SK-N-SH treated with all-trans-retinoic acid at 6 μM for 48 hours (cell line): ENCODE measurements at regions not wholly inside any gene's neighbourhood (a gene's known extent, or its start where the extent isn't known, plus 50 kb on each side); places are given as distances from the start of the nearest gene placed in this dataset.

Source experiments
- ATAC-seq: fragments of 200-7000 bp; cut with Tn5 transposase; 3 replicates; pipeline ENCODE4 v1.9.1; 2020; ENCODE audit warnings: mild to moderate bottlenecking, moderate library complexity
- ARNTL ChIP-seq: fragments of 450-650 bp; formaldehyde crosslinking; IDR thresholded peaks from 2 replicates; pipeline ENCODE4 v1.5.0; 2020; ENCODE audit warnings: low read depth, mild to moderate bottlenecking, moderate library complexity, borderline replicate concordance
- CREB5 ChIP-seq: fragments of 250-450 bp; sonication (Bioruptor Pico); IDR thresholded peaks from 2 replicates; pipeline ENCODE4 v1.5.1; 2020; ENCODE audit warnings: low read depth, mild to moderate bottlenecking, moderate library complexity
- CSRNP3 ChIP-seq: fragments of 250-450 bp; sonication (Bioruptor Pico); IDR thresholded peaks from 2 replicates; pipeline ENCODE4 v1.5.1; 2021; ENCODE audit warnings: mild to moderate bottlenecking, moderate library complexity
- ESRRG ChIP-seq: fragments of 250-450 bp; sonication (Bioruptor Pico); IDR thresholded peaks from 2 replicates; pipeline ENCODE4 v1.6.1; 2021; ENCODE audit warnings: mild to moderate bottlenecking
- OSR1 ChIP-seq: fragments of 250-450 bp; sonication (Bioruptor Pico); IDR thresholded peaks from 2 replicates; pipeline ENCODE4 v1.8.0; 2022; ENCODE audit warnings: moderate library complexity, mild to moderate bottlenecking, inconsistent platforms
- PATZ1 ChIP-seq: fragments of 250-450 bp; sonication (Bioruptor Pico); IDR thresholded peaks from 2 replicates; pipeline ENCODE4 v1.8.0; 2020; ENCODE audit warnings: mild to moderate bottlenecking, moderate library complexity, borderline replicate concordance
- POU6F1 ChIP-seq: fragments of 250-450 bp; sonication (Bioruptor Pico); IDR thresholded peaks from 2 replicates; pipeline ENCODE4 v1.8.0; 2021; ENCODE audit warnings: low read depth, mild to moderate bottlenecking, moderate library complexity, borderline replicate concordance
- PPARA ChIP-seq: fragments of 250-450 bp; sonication (Bioruptor Pico); IDR thresholded peaks from 2 replicates; pipeline ENCODE4 v1.5.0; 2020; ENCODE audit warnings: mild to moderate bottlenecking, borderline replicate concordance
- RARB ChIP-seq: fragments of 250-450 bp; sonication (Bioruptor Pico); IDR thresholded peaks from 2 replicates; pipeline ENCODE4 v1.8.0; 2021; ENCODE audit warnings: mild to moderate bottlenecking, moderate library complexity
- SNAI2 ChIP-seq: fragments of 250-450 bp; sonication (Bioruptor Pico); IDR thresholded peaks from 2 replicates; pipeline ENCODE4 v1.5.0; 2020; ENCODE audit warnings: mild to moderate bottlenecking, moderate library complexity
- TCF4 ChIP-seq: fragments of 250-450 bp; sonication (Bioruptor Pico); IDR thresholded peaks from 2 replicates; pipeline ENCODE4 v1.8.0; 2021; ENCODE audit warnings: mild to moderate bottlenecking, moderate library complexity, borderline replicate concordance
- TOX ChIP-seq: fragments of 250-450 bp; sonication (Bioruptor Pico); IDR thresholded peaks from 2 replicates; pipeline ENCODE4 v1.8.0; 2021; ENCODE audit warnings: mild to moderate bottlenecking, moderate library complexity, borderline replicate concordance
- TSHZ2 ChIP-seq: fragments of 250-450 bp; sonication (Bioruptor Pico); IDR thresholded peaks from 2 replicates; pipeline ENCODE4 v1.5.0; 2020; ENCODE audit warnings: mild to moderate bottlenecking, moderate library complexity
- ZC3H10 ChIP-seq: fragments of 250-450 bp; sonication (Bioruptor Pico); IDR thresholded peaks from 2 replicates; pipeline ENCODE4 v1.5.1; 2021; ENCODE audit warnings: mild to moderate bottlenecking, moderate library complexity
- ZFP3 ChIP-seq: fragments of 250-450 bp; sonication (Bioruptor Pico); IDR thresholded peaks from 2 replicates; pipeline ENCODE4 v1.5.0; 2020; ENCODE audit warnings: mild to moderate bottlenecking, moderate library complexity
- ZFP30 ChIP-seq: fragments of 450-650 bp; formaldehyde crosslinking; IDR thresholded peaks from 2 replicates; pipeline ENCODE4 v1.5.0; 2022; ENCODE audit warnings: mild to moderate bottlenecking, moderate library complexity
- ZNF565 ChIP-seq: fragments of 450-650 bp; formaldehyde crosslinking; conservative IDR thresholded peaks from 2 replicates; pipeline ENCODE4 v1.5.0; 2020; ENCODE audit warnings: low read depth, mild to moderate bottlenecking, moderate library complexity
- ZNF70 ChIP-seq: fragments of 450-650 bp; formaldehyde crosslinking; IDR thresholded peaks from 2 replicates; pipeline ENCODE4 v1.5.0; 2020; ENCODE audit warnings: mild to moderate bottlenecking, moderate library complexity

- TF ChIP-seq ZC3H10 (no peak), RARB (CRISPR knock-in tag) (no peak), ZFP3 (CRISPR knock-in tag) (no peak), ESRRG (no peak)
- TF ChIP-seq, all 23 proteins: peak for 0
- ATAC-seq, result no peak
Observed at GRCh38 chr3:135758961-135759360, 206.6 kb upstream of the PPP2R3A start.

GRCh38 chr3:135759651-135760050, 205.9 kb upstream of the PPP2R3A start:
- TF ChIP-seq PPARA (CRISPR knock-in tag) (no peak), SNAI2 (CRISPR knock-in tag) (no peak), RARB (CRISPR knock-in tag) (no peak), ZFP3 (CRISPR knock-in tag) (no peak), ZNF565 (CRISPR knock-in tag) (no peak), PATZ1 (CRISPR knock-in tag) (no peak), ESRRG (no peak)
- no peak for ATAC-seq

- TF ChIP-seq ESRRG (no peak), RARB (CRISPR knock-in tag) (no peak), ZNF70 (no peak), POU6F1 (no peak), TSHZ2 (no peak), PATZ1 (CRISPR knock-in tag) (no peak), CREB5 (CRISPR knock-in tag) (no peak), ZC3H10 (no peak), OSR1 (CRISPR knock-in tag) (no peak), ZFP30 (CRISPR knock-in tag) (no peak), TCF4 (no peak), TOX (CRISPR knock-in tag) (no peak), ZNF565 (CRISPR knock-in tag) (no peak)
- no peak for ATAC-seq
Observed at GRCh38 chr3:135760581-135760980, 204.9 kb upstream of the PPP2R3A start.

GRCh38 chr3:135762188-135762856, 203.2 kb upstream of the PPP2R3A start:
- no peak for ATAC-seq
- TF ChIP-seq TCF4 (no peak), PATZ1 (CRISPR knock-in tag) (no peak), ZNF565 (CRISPR knock-in tag) (no peak), ARNTL (no peak), TOX (CRISPR knock-in tag) (no peak), TSHZ2 (no peak), CSRNP3 (no peak)
